Lower leg skin (tissue), 4 donors: ENCODE measurements at regions not wholly inside any gene's neighbourhood (a gene's known extent, or its start where the extent isn't known, plus 50 kb on each side); places are given as distances from the start of the nearest gene placed in this dataset.
"Not testable (repeated sequence)": the region's sequence is repeated elsewhere in the genome, so short reads cannot be mapped to it uniquely, and the experiment has no call there.

Experiments used
- DNase-seq, 2 donors: peaks; one replicate each; pipeline ENCODE4 v3.0.0-alpha.2; 2019; ENCODE audit warnings: low spot score in 2 of 2
- H3K4me3 ChIP-seq: fragments of 200-600 bp; sonication (generic); 2 replicates; pipeline ENCODE4 v1.5.1; 2017; ENCODE audit warnings: mild to moderate bottlenecking, low read depth; ENCODE audit not compliant: poor library complexity, severe bottlenecking
- CTCF ChIP-seq, 3 donors: fragments of 450-650 bp; IDR thresholded peaks; one replicate each; pipeline ENCODE4 v1.5.1; 2016; ENCODE audit warnings: antibody characterized with exemption in 3 of 3, mild to moderate bottlenecking in 3 of 3, moderate library complexity in 2 of 3
- POLR2A ChIP-seq, 2 donors: fragments of 450-650 bp; IDR thresholded peaks; one replicate each; pipeline ENCODE4 v1.6.1; 2016 to 2017; ENCODE audit warnings: antibody characterized with exemption in 2 of 2, mild to moderate bottlenecking in 1 of 2, moderate library complexity in 1 of 2
- WGBS, 2 donors: methylation state at CpG; one replicate each; pipeline ENCODE4 v1.1.5; 2018; 5-methylcytosine and 5-hydroxymethylcytosine counted together
- intact Hi-C: fragments of 100-400 bp; cut with DNase I; formaldehyde crosslinking; loops from one replicate; pipeline ENCODE4 v1.15.0; 2023; ENCODE audit warnings: low total_unique reads

DNA sequence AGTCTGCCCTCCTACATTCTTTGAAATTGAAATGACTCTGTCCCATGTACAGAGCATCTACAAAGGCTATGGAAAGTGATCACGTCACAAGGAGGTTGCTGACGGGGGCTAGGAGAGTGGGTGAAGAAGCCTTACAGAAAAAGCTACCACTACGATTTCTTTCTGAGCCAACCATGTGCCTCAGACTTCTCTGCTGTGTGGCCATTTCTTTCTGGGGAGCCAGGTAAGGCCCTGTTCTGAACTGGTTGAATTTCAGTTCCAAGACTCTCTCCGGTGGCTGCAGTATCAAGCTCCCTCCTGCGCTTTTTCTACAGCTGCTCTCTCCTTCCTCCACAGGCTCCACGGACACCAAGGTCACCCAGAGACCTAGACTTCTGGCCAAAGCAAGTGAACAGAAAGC lies 112.5 kb upstream of the PRSS1 start:
- no peak for DNase-seq
- TF ChIP-seq POLR2A (IDR thresholded peaks at IDR 0.05) (no peak), CTCF (IDR thresholded peaks at IDR 0.05) (no peak)
- 80 to 83% methylated on average over 6 of the region's 6 CpGs for WGBS, 2 donors
- H3K4me3 ChIP-seq = no peak overlapping the region
- intact Hi-C loops = no loop called here

GRCh38 chr7:142636107-142636506 lies 113.2 kb upstream of the PRSS1 start:
- 88 to 94% methylated on average over 3 of the region's 3 CpGs for WGBS, 2 donors
- DNase-seq, H3K4me3 ChIP-seq, intact Hi-C loops: not testable (repeated sequence)

- intact Hi-C loops = no loop called here
- DNase-seq = peak in 1 of 2 donors; percentile 36
- H3K4me3 ChIP-seq = no peak overlapping the region
- 22 to 24% methylated on average over 17 of the region's 17 CpGs for WGBS, 2 donors
- no peak for TF ChIP-seq CTCF (IDR thresholded peaks at IDR 0.05)
- TF ChIP-seq POLR2A (IDR thresholded peaks at IDR 0.05) = no peak
These were observed 116.8 kb upstream of the PRSS1 start for GRCh38 chr7:142632271-142633134.

DNA sequence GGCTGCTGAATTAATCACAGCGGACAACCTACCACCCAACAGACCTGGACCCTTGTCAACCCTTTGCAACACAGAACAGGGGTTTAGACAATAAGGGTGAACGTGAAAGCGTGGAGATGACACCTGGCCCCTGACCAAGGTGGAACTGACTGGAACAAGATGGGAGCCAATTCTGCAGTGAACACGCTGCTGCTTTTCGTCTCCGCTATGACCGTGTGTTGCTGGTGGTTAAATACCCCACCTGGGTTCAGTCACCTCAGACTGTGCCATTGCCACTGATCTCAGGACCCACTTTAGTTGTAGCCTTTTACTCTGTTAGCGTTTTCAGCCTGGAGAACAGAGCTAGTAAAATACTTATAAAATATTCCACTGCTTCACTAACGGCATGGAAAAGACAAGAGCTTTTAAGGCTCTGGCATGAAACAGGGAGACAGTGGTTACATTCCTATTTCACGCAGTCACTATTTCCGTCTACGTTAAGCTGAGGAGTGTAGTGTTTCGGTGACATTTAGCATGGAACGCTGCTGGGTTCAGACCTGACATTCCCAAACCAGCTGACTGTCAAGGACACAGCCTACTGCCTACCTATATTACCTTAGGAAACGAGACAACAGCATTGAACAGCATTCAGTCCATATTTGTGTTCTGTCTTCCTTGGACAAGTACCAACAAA lies 119.5 kb upstream of the PRSS1 start:
- DNase-seq = no peak
- intact Hi-C loops = no loop called here
- 52 to 56% methylated on average over 15 of the region's 15 CpGs for WGBS, 2 donors
- no peak for TF ChIP-seq POLR2A (IDR thresholded peaks at IDR 0.05)
- TF ChIP-seq CTCF (IDR thresholded peaks at IDR 0.05) = no peak
- H3K4me3 ChIP-seq = no peak overlapping the region

GRCh38 chr7:142628945-142629344 lies 120.3 kb upstream of the PRSS1 start:
- H3K4me3 ChIP-seq = no peak overlapping the region
- 81% methylated on average over 1 of the region's 1 CpG for WGBS, 2 donors
- DNase-seq = no peak
- intact Hi-C loops = no loop called here
- TF ChIP-seq CTCF (IDR thresholded peaks at IDR 0.05) (no peak), POLR2A (IDR thresholded peaks at IDR 0.05) (no peak)

GRCh38 chr7:142627223-142627622 lies 122.0 kb upstream of the PRSS1 start:
- intact Hi-C loops, H3K4me3 ChIP-seq, DNase-seq: not testable (repeated sequence)
- 79 to 81% methylated on average over 11 of the region's 11 CpGs for WGBS, 2 donors
